Heart left ventricle (tissue), 16 donors: ENCODE measurements at regions not wholly inside any gene's neighbourhood (a gene's known extent, or its start where the extent isn't known, plus 50 kb on each side); places are given as distances from the start of the nearest gene placed in this dataset.
"Not testable (repeated sequence)": the region's sequence is repeated elsewhere in the genome, so short reads cannot be mapped to it uniquely, and the experiment has no call there.

ENCODE experiments used
- ATAC-seq, 4 donors: fragments of 200-7000 bp; cut with Tn5 transposase; one replicate each; pipeline ENCODE4 v1.9.1; 2020 to 2022; ENCODE audit warnings: moderate library complexity in 4 of 4, mild to moderate bottlenecking in 3 of 4, moderate number of reproducible peaks in 1 of 4
- DNase-seq, 5 donors: peaks; one replicate each; pipeline ENCODE4 v3.0.0-alpha.2; 2020
- H3K27ac ChIP-seq, 12 donors: fragments of 200-600 bp; sonication (generic) in 4 of 12; one replicate each; pipeline versions ENCODE4 v1.5.0 to v1.8.0; 2016 to 2022; ENCODE audit warnings: mild to moderate bottlenecking in 2 of 12
- H3K27me3 ChIP-seq, 9 donors: fragments of 200-600 bp; sonication (generic) in 2 of 9; one replicate each; pipeline versions ENCODE4 v1.5.1 to v1.8.0; 2016 to 2022; ENCODE audit warnings: mild to moderate bottlenecking in 3 of 9
- H3K36me3 ChIP-seq, 9 donors: fragments of 200-600 bp; sonication (generic) in 2 of 9; one replicate each; pipeline versions ENCODE4 v1.5.0 to v1.8.0; 2018 to 2022; ENCODE audit warnings: mild to moderate bottlenecking in 2 of 9
- H3K4me1 ChIP-seq, 12 donors: fragments of 200-600 bp; sonication (generic) in 4 of 12; one replicate each; pipeline versions ENCODE4 v1.5.0 to v1.8.0; 2016 to 2022; ENCODE audit warnings: mild to moderate bottlenecking in 3 of 12
- H3K4me3 ChIP-seq, 12 donors: fragments of 200-600 bp; sonication (generic) in 4 of 12; one replicate each; pipeline versions ENCODE4 v1.5.0 to v1.8.0; 2017 to 2022; ENCODE audit warnings: mild to moderate bottlenecking in 9 of 12, moderate library complexity in 4 of 12
- H3K9me3 ChIP-seq, 12 donors: fragments of 200-600 bp; sonication (generic) in 4 of 12; one replicate each; pipeline versions ENCODE4 v1.5.0 to v1.8.0; 2016 to 2022; ENCODE audit warnings: mild to moderate bottlenecking in 1 of 12
- CTCF ChIP-seq, 12 donors: fragments of 200-600 bp; sonication (generic) in 4 of 12; IDR thresholded peaks; one replicate each; pipeline versions ENCODE4 v1.5.0 to v1.8.0; 2018 to 2022; ENCODE audit warnings: antibody characterized with exemption in 12 of 12, mild to moderate bottlenecking in 5 of 12
- POLR2A ChIP-seq, 2 donors: fragments of 450-650 bp; IDR thresholded peaks; one replicate each; pipeline ENCODE4 v1.6.1; 2017; ENCODE audit warnings: antibody characterized with exemption in 2 of 2, mild to moderate bottlenecking in 2 of 2, moderate library complexity in 2 of 2
- WGBS, 4 donors: extraction: QIAGEN DNeasy Blood & Tissue Kit in 2 of 4; methylation state at CpG; one replicate each; pipeline versions ENCODE4 v1.1.5 to v1.1.7; 2013 to 2018; 5-methylcytosine and 5-hydroxymethylcytosine counted together
- intact Hi-C, 10 donors: fragments of 100-400 bp; cut with DNase I; formaldehyde crosslinking; loops; one replicate each; pipeline versions ENCODE4 v1.11.1 to v1.14.2; 2022
- donor health status: ischemic (EF 13 %, LVEDD 7.1; RV severe dilation, severe dysfunction).
- donor health status: healthy with polysubstance abuse.
- donor health status: DM: no; HTN: yes; CAD: no.
- donor health status: DM: no; HTN: no; CAD: no.
- donor health status: ischemic (EF 25% LVEDD 6.9; RV normal size, moderate dysfunction).
- donor health status: ischemic (EF 25% LVEDD 5.7; RV mildly dilated, moderate dysfunction).
- donor health status: healthy.
- donor health status: DM: yes; HTN: yes; CAD: no.
- donor health status: ischemic (EF 35%, LVEDD 5.7; RV mildly dilated, moderate dysfunction).
- donor health status: nonischemic (EF 11% LVEDD 7.7; RV severe dilation, severe dysfunction).
- donor health status: DM: yes; HTN: yes; CAD: no.
- donor health status: PGD.
- donor health status: ischemic (EF 29% LVEDD 5.4; RV normal size, mild dysfunction).
- donor health status: nonischemic (EF 23%, LVEDD 6.1; RV moderate dilation, normal function).

- Histone ChIP-seq H3K4me3 (no peak overlapping the region), H3K27me3 (peaks cover 0 to 4% (median 0%) of the 10 kb centered on the region in 9 donors), H3K36me3 (no peaks in the 10 kb centered on the region), H3K9me3 (no peaks in the 10 kb centered on the region), H3K4me1 (no peaks in the 10 kb centered on the region), H3K27ac (no peak overlapping the region)
- intact Hi-C loops: no loop called here
- TF ChIP-seq POLR2A (IDR thresholded peaks at IDR 0.05) (no peak), CTCF (IDR thresholded peaks at IDR 0.05) (no peak)
- DNase-seq (no peak), ATAC-seq (no peak)
Observed at GRCh38 chr5:36801523-36801922, 75.0 kb upstream of the NIPBL start.

GRCh38 chr5:36802187-36802586 lies 74.4 kb upstream of the NIPBL start:
- DNase-seq (no peak), ATAC-seq (no peak)
- Histone ChIP-seq H3K36me3 (no peaks in the 10 kb centered on the region), H3K27ac (no peak overlapping the region), H3K27me3 (peaks cover 0 to 4% (median 0%) of the 10 kb centered on the region in 9 donors), H3K4me3 (no peak overlapping the region), H3K9me3 (no peaks in the 10 kb centered on the region), H3K4me1 (no peaks in the 10 kb centered on the region)
- whole genome bisulfite sequencing, 4 donors: 82 to 90% (median 84%) methylated on average over 5 of the region's 5 CpGs
- intact Hi-C loops: no loop called here
- TF ChIP-seq POLR2A (IDR thresholded peaks at IDR 0.05) (no peak), CTCF (IDR thresholded peaks at IDR 0.05) (no peak)

- H3K4me1 ChIP-seq, H3K27ac ChIP-seq, H3K27me3 ChIP-seq, intact Hi-C loops, ATAC-seq, DNase-seq, H3K36me3 ChIP-seq, H3K4me3 ChIP-seq: not testable (repeated sequence)
- WGBS, 4 donors: 95 to 98% (median 96%) methylated on average over 4 of the region's 4 CpGs
- H3K9me3 ChIP-seq: peaks cover 0 to 13% (median 0%) of the 10 kb centered on the region in 12 donors
Observed at GRCh38 chr5:36813249-36813648, 63.3 kb upstream of the NIPBL start.

- no peak for ATAC-seq
- H3K9me3 ChIP-seq: peaks cover 0 to 13% (median 0%) of the 10 kb centered on the region in 12 donors
- H3K27ac ChIP-seq: no peak overlapping the region
- no peak overlapping the region for H3K4me3 ChIP-seq
- H3K4me1 ChIP-seq: no peaks in the 10 kb centered on the region
- no peaks in the 10 kb centered on the region for H3K36me3 ChIP-seq
- H3K27me3 ChIP-seq: no peaks in the 10 kb centered on the region
- no peak for DNase-seq
- intact Hi-C loops: no loop called here
- TF ChIP-seq POLR2A (IDR thresholded peaks at IDR 0.05): no peak
- no peak for TF ChIP-seq CTCF (IDR thresholded peaks at IDR 0.05)
- 62 to 83% (median 75%) methylated on average over 2 of the region's 2 CpGs for WGBS, 4 donors
Observed at GRCh38 chr5:36815871-36816270, 60.7 kb upstream of the NIPBL start.

- H3K4me3 ChIP-seq: no peak overlapping the region
- peaks cover 0 to 3% (median 0%) of the 10 kb centered on the region in 9 donors for H3K27me3 ChIP-seq
- peaks cover 0 to 15% (median 0%) of the 10 kb centered on the region in 12 donors for H3K9me3 ChIP-seq
- H3K4me1 ChIP-seq: no peaks in the 10 kb centered on the region
- no peak for TF ChIP-seq CTCF (IDR thresholded peaks at IDR 0.05)
- no peak for TF ChIP-seq POLR2A (IDR thresholded peaks at IDR 0.05)
- no peaks in the 10 kb centered on the region for H3K36me3 ChIP-seq
- 79 to 84% (median 81%) methylated on average over 6 of the region's 6 CpGs for WGBS, 4 donors
- ATAC-seq (no peak), DNase-seq (no peak)
- intact Hi-C loops: loop anchor here in 1 of 10 donors (5.0 kb wide), 1 partner anchor 34 kb away; no protein-coding TSS in a partner anchor
- no peak overlapping the region for H3K27ac ChIP-seq
Observed at GRCh38 chr5:36820900-36821299, 55.7 kb upstream of the NIPBL start.
